RKO (cell line): ENCODE measurements at regions not wholly inside any gene's neighbourhood (a gene's known extent, or its start where the extent isn't known, plus 50 kb on each side); places are given as distances from the start of the nearest gene placed in this dataset.
"Not testable (repeated sequence)": the region's sequence is repeated elsewhere in the genome, so short reads cannot be mapped to it uniquely, and the experiment has no call there.

Experiments used
- DNase-seq: peaks from one replicate; pipeline ENCODE4 v3.0.0-alpha.2; 2016; ENCODE audit warnings: low spot score

DNA sequence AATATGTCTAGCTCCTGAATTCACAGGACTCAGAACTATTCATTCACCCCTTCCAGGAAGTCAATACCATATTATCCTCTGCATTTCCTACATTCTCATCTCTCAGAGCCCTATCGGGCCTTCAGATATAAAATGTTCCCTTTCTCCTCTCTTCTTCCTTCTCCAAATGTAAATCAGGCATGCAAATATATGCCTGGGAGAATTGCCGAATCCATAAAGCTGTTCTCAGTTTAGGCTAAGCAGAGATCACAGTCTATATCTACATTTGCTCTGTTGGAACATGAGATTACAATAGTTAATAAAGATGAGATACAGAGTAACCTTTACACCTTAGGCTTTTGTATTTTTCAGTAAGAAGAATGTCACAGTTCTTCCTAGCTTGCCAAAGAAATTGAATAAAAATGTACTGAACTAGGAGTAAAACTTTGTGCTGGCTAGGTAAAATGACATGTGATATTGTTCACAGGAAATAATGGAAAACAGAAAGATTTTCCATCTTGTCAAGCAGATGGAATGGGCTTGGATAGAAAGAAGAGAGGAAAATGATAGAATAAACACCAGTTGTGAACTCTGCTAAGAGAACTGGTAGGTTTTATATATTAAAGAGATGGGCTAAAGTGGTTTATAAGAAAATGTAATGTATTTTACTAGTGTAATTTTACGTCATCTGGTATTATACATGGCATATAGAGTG is 161.5 kb downstream of the NRIP1 start:
- DNase-seq = no peak

DNA sequence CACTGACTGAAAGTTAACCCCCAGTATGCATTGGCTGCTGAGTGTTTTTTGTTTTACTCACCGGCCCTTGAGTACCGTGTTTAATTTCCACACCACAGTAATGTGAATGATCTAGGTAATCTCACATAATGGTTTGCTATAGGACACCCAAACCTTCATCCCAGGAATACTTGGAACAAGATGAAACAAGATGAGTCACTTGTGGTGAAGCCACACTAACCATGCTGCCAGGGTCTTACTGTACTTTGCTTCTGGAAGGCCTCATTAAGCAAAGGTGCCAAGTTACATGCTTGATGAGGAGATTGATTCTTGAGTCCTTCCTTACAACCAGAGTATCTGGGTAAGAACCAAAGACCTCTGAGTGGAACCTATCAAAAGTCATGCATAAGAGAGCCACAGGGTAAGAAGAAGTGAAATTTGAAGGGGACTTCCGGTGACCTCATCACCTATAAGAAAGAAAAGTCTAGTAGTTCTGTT is 163.3 kb downstream of the NRIP1 start:
- DNase-seq = peak; percentile 8

DNA sequence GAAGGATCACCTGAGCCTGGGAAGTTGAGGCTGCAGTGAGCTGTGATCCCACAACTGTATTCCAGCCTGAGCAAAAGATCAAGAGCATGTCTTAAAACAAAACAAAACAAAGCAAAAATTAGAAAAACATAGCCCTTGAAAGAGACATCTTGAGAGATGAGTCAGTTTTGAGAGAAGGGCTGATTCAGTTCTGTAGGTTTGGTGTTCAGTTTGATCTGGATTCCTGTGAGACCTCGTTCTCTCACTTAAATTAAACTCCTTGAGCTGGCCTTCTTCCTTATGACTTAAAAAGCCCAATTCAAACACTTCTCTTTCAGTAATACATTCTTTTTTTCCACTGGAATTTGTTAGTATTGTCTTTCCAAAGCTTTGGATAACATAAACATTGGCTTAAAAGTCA is 164.2 kb downstream of the NRIP1 start:
- no peak for DNase-seq

DNA sequence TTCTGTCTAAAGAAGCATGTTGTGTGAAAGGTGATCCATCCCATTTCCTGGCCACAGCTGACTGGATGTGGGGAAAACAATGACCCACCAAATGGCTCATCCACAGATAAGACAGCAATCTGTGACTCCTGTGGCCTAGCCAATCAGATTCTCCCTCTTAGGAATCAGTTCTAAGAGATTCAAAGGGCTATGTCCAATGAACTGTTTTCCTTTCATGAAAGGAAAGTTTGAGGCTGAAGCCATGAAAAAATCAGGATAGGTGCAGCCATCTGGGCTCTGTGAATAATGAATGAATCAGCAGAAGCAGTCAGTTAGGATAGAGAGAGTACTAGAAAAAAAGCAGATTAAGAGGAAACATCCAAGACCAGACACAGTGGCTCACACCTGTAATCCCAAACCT is 164.7 kb downstream of the NRIP1 start:
- DNase-seq = peak; percentile 23

DNA sequence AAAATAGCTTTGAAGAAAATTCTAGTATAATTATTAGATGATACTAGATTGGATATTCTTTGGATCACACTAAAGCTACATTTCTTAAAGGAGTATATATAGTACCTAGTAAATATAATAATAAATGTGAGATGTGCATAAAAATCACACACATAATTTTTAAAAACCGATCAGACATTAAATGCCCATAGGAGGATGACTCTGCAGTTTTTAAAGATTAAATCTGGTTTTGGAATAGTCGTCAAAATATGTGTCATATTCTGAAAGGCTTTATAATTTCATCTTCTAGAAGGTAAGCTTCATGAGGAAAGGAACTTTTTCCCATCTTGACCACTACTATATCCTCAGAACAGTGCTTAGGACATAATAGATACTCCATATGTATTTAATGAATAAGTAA is 169.0 kb downstream of the NRIP1 start:
- no peak for DNase-seq

DNA sequence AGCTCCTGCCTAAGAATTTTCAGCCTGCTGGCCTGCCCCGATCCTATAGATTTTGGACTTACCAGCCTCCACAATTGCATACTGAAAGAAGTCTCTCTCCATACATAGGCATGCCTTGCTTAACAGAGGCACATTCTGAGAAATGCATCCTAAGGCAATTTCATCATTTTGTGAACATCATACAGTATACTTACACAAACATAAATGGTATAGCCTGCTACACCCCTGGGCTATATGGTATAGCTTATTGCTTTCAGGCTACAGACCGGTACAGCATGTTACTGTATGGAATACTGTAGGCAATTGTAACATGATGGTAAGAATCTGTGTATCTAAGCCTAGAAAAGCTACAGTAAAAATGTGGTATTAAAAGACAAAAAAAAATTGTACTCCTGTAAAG is 174.7 kb downstream of the NRIP1 start:
- DNase-seq = no peak

DNA sequence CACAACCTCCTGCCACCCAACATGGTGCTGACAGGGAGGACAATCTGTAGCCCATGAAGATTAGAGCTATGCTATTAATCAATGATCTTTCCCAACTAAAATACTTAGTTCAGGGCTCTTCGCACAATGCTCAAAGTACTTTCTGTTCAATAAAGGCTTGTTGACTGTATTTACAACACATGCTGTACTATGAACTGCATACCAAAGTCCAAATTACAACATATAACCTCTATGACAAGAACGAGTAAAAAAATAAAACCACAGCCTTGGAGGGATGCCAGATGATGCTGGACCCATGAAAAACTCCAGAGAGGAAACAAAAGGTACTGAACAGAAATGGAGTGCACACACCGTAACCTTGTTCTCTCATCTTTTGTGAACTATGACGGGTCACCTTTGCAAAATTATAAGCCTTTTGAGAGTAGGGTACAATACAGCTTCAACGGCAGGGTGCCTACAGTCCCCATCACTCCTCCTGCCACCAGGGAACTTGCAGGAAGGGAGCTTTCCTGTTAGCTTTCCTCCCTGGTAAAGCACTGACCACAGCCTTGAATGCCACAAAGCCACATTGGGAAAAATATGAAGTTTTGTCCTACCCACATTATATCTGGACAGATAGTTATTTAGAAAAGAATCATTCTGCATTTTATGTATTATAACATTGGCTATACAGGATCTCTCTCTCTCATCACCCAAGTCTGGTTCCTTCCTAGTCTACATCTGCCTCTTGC is 175.6 kb downstream of the NRIP1 start:
- DNase-seq = no peak

DNA sequence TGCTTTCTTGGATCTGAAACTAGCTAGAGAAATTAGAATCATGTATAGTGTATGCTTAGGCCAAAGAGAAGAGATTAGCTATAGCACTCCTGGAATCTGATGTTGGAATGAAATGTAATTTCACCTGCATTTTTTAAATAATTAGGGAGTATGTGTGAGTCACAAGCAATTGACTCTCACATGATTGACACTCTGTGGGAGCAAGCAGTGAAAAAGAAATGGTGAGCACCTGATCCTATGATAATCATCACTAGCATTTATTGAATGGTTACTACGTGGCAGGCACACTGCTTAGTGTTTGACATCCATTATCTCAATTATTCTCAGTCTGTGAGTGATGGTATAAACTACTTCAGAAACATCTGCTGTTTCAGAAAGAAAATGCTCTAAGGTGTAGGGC is 176.6 kb downstream of the NRIP1 start:
- no peak for DNase-seq

DNA sequence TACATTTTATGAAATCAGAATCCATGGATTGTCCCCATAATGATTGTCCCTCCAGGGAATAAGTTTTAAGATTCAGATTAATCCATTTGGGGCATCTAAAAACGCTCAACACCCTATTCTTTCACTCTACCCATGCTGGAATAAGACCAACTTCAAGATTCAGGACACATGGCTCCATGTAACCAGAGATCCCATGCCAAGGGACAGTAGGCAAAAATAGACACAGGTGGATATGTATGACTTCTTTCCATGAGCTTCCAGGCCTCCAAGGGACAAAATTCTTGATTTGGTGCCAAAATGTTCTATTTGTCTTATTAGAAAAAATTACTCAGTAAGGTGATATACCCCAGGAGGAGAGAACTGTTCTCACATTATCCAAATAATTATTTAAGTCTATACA is 178.8 kb downstream of the NRIP1 start:
- DNase-seq = no peak

DNA sequence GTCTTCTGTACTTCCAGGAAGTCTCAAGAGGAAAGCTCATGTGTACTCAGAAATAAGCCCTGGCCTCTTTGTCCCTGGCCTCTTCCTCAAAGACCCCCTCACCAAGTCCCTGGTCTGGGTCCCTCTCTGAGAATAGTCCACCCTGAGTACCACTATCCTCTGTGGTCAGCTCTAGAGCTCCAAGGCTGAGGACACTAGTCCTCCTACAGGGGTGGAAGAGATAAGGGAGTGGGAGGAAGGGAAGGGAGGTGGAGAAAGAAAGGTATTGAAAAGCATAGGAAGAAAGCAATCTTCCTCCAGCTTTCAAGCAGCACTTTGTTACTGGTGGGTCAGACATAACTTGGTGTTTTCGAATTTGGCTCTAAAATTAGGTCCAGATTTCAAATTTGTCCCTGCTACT is 181.4 kb downstream of the NRIP1 start:
- DNase-seq = no peak

DNA sequence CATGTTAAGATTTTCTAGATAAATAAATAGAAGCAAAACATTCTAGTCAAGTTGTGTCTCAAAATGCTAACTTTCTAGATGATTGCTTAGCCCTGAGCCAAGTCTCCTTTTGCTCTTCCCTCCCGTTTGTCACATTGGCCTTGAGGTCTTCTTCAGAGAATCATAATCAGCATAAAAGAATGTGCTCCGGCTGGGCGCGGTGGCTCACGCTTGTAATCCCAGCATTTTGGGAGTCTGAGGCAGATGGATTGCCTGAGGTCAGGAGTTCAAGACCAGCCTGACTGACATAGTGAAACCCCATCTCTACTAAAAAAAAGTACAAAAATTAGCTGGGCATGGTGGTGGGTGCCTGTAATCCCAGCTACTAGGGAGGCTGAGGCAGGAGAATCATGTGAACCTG is 182.3 kb downstream of the NRIP1 start:
- DNase-seq = not testable (repeated sequence)

DNA sequence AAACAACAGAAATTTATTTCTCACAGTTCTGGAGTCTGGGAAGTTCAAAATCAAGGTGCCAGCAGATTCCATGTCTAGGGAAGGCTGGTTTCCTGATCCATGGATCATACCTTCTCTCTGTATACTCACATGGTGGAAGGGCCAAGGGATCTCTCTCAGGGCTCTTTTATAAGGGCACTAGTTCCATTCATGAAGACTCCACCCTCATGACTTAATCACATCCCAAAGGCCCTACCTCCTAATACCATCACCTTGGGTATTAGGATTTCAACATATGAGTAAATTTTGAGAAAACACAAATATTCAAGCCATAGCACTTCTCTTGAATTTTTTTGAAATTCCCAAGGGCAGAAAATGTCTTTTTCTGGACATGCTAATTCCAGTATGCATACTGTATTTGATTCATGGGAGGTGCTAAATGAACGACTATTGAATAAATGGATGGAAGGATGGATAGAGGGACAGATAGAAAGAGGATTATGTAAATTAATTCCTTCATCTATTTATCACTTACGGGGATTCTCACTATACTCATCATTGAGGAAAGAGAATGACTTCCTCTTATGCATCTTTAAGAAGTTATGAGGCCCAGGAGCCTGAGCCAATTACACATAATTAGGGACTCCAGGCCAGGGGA is 182.8 kb downstream of the NRIP1 start:
- no peak for DNase-seq

DNA sequence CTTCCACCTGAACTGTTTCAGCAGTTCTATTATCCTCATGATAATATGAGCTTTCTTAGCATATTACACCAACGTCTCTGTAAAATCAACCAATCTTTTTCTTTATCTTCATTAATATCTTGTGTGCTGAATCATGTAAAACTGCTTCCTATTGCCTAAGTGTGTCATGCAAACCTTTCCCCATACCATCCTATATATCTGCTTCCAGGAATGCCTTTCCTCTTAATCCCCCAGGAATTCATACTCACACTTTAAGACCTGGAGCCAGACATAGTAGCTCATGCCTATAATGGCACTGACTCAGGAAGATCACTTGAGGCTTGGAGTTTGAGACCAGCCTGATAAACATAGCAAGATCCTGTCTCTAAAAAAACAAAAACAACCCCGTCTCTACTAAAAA is 183.9 kb downstream of the NRIP1 start:
- DNase-seq = no peak

DNA sequence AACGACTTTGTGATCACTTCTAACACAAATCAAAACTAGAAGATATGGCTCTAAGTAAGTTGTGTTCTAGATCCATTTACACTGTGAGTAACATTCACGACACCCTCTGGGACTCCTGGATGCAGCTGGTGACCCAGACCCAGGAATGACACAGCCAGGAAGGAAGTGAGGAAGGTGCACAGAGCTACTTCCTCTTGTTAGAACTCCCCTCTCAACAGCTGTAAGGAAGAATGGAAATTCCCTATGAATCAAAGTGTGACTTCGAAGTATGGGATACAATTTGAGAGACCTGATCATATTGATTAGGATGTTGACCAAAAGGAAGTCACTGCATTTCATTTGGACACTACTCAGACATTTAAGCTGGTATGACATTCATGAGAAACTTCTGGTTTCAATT is 185.3 kb downstream of the NRIP1 start:
- DNase-seq = no peak

DNA sequence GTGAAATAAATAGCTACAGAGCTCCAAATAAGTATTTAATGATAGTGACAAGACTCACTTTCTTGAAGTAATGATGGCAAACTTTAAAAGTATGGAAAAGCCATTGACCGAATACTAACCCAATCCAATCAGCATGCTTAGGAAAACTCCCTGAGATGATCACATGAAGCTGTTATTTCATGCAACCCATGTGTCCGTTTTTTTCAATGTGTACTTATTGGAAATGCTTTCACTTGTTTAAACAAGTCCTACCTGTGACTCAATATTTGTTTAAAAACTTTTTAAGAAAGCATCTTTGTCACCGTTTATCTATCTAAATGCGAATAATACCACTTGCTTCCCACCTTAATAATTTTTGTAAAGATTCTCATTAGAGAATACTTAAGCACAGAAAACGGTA is 185.8 kb downstream of the NRIP1 start:
- no peak for DNase-seq

DNA sequence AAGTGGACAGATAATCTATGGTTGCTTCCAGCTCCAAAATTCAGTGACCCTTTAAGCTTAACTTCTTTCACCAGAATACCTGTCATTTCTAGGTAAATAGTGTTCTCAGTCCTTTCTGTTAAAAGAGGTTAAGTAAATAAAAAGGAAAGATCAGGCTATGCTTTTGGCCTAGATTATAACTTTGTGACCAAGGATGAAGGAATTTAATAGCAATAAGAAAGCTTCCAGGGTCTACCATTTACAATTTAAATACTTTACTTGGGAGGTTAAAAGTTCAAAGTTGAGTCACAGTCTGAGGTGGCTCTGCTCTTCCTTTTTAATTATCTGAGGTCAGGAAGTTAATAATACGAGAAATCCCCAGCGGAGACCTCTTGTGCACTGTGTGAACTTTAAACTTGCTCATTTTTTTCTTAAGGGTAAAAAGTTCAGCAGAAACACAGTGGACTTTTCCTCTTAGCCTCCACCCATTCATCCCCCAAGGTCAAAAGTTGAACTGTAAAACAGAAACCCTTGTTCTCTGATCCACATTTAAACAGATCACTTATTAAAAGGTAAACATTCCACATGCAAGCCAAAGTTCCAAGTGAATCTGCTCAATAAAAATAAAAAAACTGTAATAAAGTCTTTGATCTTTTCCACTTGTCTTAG is 187.1 kb downstream of the NRIP1 start:
- DNase-seq = no peak

DNA sequence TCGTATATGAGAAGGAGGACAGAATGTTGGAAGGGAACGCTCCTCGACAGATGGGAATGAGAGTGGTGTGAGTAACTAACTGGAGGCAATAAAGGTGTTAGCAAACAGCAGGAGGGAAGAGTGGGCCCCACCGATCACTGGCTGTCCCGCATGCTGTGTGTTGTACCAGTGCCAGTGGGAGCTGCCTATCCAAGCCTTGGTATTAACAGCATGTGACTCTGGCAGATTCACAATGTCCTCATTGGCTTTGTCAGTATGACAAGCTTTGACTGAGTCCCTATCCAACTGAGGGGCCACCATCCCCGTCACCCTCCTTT is 188.3 kb downstream of the NRIP1 start:
- no peak for DNase-seq

DNA sequence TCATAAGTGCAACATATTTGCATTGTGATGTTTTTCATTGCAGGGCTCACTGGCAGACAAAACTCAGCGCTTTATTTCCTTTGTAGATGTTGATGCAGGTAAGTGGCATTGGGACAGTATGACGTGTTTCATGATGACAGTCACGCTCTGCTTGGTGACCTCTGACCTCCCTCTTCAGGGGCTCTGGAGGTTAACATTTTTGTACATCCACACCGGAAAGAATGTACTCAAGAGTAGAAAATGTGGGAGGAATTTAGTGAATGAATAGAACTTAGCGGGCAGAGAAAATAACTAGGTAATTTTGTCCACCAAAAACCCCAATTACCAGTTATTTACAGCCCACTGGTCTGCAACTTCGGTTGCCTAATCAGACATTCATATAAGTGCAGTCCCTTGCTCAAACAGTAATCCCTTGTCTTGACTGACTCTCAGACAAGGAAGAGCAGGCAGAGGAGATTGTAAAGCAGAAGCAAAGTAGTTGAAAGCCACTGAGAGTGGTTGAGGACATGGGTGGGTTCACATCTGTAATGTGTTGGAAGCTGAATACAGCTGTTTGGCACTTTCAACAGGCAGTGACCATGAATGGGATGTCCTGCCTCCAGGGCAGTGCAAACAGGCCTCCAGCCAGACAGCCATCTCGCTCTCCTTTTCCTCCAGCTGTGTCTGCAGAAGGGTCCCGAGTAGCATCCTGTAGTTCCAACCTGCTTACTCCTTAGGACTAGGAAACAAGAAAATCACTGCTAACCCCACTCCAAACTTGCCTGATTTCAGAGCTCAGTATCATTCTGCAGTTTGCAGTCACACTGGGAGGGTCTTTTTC is 188.9 kb downstream of the NRIP1 start:
- DNase-seq = no peak

DNA sequence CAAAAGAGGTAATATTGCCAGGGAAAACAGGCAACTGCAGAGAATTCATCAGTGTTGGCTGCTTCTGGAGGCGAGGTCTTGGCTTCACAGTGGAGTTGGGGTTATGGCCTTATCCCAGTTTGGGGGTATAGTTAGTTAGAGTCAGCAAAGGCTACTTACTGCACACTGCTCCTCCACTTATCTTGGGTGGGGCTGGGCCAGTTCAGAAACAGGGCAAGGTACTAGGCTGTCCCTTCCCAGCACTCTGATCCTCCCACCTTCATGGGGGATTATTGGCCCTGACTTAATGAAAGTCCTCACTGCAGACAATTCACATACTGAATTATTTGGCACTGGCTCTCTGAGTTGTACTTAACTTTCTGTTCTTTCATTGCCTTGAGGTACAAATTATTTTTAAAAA is 189.6 kb downstream of the NRIP1 start:
- DNase-seq = no peak

DNA sequence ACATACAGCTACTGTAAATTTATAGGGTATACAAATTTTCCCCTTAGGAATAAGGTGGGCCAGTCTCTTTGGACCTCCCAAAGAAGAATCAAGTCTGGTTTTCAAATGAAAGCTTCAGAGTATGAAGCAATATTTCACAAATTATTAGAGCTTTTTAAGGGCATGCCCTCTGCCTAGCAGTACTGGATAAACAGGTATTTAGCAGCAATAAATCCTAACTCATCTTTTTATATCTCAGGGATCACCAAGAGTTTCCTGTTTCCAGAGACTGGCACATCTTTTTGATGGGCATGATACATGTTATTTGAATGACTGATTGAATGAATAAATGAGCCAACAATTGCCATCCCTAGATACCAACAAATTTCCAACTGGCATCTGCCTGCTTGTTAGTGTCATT is 190.4 kb downstream of the NRIP1 start:
- DNase-seq = no peak

DNA sequence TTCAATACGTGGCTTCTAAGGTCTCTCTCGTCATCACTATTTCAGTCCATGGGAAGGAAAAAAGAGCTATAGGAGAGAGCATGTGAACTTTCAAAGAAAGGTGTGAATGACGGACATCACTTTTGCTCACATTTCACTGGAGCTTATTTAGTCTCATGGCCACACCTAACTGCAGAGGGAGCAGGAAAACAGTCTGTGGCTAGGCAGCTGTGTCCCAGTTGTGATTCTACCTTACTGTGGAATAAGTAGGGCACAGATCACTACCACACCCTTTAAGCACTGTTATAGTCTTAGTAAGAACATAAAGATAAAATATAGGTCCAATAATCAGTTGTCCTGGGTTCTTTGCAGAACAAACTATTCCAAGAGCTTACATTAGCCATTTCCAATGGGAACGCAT is 192.9 kb downstream of the NRIP1 start:
- DNase-seq = no peak

DNA sequence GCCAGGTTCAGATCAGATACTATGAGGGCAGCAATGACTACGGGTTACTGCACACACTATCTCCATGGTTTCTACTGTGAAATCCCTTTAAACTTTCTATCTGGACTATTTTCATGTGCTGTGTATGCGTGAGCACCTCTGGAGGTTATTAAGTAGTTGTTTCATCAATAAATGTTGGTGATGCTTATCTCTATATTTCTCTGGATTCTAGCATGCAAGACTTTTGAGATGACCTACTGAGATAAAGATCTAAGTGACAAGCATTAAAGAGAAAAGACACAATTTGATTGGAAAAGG is 194.0 kb downstream of the NRIP1 start:
- DNase-seq = no peak
